HG02759 (cell line): ENCODE measurements at regions not wholly inside any gene's neighbourhood (a gene's known extent, or its start where the extent isn't known, plus 50 kb on each side); places are given as distances from the start of the nearest gene placed in this dataset.
"Not testable (repeated sequence)": the region's sequence is repeated elsewhere in the genome, so short reads cannot be mapped to it uniquely, and the experiment has no call there.

Experiments used
- ATAC-seq: cut with Tn5 transposase; IDR thresholded peaks from one replicate; pipeline ENCODE4 v1.9.1; 2021; ENCODE audit warnings: mild to moderate bottlenecking, moderate library complexity; ENCODE audit not compliant: unreplicated experiment

DNA sequence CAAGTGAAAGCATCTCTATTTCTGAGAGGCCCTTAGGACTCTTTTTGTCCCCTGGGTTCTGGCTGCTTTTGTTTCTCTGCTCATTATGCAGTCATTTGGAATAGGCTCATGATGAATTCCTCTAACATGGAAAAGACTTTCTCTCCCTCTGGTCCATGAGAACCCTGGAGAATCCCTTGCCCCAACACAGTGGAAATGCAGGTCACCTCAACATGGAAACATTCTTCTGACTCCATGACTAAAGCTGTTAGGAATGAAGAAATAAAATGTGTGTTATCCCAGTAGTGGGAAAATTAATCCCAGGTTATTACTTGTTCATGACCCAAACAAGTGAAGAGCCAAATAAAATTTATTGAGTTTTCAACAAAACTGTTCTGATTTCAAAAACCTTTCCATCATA is 458.6 kb downstream of the EPM2A start:
- ATAC-seq, result no peak

DNA sequence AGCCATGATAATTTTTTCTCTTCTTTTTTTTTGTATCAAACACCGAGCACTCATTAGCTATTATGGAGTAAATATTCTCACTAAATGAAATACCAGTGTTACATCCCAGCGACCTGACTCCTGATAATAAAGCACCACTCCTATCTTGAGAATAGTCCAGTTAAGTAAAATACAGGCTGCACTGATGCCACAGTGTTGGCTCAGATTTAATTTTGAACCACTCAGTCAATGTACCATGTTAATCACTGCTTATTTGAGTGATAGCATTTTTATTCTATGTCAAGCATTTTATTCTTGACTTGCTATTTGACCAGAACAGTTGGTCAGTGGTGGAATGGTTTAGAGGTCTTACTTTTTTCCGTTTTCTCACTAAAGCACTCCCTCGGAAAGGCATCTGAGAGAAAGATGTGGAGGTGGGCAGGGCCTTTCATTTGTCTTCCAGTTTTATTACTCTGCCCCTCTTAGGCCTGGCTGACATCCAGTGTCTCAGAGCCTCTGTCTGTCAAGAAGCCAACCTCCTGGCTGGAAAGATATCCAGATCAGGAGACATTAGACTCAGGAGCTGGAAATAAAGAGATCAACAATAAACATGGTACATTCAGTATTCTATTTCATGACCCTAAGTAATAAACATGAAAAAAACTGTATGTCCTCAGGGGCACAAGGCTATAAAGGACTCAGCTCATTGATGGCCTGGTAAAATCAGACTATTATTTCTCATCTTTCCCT is 457.8 kb downstream of the EPM2A start:
- no peak for ATAC-seq

DNA sequence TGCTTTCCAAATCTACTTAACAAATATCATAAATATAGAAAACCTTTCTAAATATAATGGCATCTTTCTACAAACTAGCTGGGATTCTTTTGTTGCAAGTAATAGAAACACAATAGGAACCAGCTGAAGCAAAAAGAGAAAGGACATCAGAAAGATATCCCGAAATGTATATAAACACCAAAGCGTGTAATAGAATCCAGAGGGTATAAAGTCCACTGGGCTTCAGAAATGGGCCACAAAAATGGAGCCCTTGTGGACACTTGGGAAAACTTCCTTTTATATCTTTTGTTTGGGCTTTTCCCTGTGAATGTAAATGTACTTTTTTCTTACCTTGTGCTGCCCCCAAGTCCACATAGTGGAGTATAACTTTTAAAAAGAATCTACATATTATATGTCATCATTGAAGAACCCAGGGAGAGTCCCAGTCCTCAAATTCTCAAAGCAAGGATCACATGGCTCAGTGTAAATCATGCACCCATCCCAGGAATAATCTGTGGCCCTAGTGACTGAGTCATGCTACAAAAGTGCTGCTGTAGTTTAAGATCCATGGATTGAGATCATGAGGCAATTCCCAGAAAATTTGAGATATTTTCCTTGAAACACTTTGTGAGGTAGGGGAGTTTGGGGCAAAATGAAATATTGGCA is 457.0 kb downstream of the EPM2A start:
- no peak for ATAC-seq

DNA sequence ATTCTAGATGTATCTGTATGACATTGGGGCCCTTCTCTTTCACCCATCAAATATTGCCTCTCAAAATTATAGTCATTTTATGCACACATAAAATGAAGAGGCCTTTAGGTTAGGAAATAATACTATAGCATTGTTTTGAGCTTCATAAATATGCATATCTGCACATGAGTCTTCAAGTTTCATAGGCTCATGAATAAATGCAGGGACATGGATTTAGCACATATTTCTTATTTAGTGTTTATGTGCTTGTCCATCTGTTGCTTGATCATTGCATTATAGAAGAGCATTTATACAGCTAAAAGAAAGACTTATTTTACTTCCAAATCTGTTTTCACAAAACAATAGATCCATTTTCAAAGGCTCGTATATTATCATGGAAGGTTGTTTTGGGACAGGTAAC is 455.8 kb downstream of the EPM2A start:
- ATAC-seq, result no peak

DNA sequence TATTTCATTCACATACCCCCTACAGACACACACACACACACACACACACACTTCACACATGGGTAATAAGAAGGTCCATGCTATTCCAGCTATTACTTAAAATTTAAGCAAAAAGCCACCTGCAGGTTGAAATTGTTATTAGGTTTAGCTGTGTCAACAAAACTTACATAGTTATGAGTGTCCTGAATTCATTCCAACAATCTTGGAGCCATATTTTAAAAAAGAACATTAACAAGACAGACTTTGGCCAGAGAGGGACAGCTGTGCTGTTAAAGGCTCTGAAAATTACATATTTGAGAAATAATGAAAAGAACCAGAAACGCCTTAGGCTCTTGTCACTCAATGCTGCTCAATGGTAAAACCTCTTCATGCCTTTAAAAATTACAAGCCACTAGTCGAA is 455.3 kb downstream of the EPM2A start:
- no peak for ATAC-seq

DNA sequence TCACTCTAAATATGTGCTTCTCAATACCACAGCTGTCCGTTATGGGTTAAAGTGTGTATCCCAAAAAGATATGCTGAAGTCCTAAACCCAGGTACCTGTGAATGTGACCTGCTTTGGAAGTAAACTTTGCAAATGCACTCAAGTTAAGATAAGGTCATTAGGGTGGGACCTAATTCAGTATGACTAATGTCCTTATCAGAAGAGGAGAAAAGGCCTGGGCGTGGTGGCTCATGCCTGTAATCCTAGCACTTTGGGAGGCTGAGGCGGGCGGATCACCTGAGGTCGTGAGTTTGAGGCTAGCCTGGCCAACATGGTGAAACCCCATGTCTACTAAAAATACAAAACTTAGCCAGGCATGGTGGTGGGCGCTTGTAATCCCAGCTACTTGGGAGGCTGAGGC is 452.1 kb downstream of the EPM2A start:
- not testable (repeated sequence) for ATAC-seq

DNA sequence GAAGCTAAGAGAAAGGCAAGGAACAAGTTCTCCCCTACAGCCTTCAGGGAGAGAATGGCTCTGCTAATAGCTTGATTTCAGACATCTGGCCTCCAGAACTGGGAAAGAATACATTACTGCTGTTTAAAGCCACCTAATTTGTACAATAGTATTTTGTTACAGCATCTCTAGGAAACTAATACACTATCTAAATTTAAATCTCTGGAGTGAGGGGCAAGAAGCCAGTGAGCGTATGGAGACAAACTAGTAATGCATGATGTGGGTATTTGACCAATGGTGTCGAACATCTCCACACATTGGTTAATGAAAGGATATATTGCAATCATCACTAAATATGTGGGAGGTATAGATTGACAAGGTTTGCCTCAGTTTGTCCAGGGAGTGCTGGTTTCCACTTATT is 451.5 kb downstream of the EPM2A start:
- ATAC-seq, result no peak

DNA sequence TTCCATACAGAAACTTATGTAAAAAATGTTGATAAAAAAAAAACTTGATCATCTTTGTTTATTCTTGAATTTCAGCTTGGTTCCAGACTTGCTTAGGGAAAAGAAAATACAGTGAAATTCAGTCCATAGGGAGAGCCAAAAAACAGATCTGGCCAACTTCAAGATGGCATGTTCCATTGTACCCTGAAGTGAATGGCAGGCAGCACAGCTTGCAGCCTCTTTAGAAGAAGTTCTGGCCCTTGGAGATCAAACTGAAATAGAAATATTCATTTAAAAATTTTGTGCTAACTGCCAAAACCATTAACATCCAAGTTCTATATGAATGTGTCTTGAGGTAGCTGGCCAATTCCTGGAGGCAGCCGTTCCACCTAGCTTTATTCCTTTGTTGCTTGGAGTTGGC is 448.4 kb downstream of the EPM2A start:
- ATAC-seq, result no peak

DNA sequence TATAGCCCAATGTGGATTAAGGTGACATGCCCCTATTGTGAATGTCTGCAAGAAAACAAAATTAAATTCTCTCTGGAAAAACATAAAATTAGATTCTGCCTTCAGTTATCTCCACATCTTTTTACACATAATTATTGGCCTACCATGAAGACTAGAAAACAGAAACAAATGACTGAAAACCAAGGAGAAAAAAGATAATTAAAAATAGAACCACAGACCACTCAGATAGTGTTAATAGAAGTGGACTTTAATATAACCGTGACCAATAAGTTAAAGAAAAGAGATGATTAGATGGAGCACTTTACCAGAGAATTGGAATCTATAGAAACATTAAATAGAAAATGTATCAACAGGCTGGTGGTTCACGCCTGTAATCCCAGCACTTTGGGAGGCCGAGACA is 445.7 kb downstream of the EPM2A start:
- no peak for ATAC-seq

DNA sequence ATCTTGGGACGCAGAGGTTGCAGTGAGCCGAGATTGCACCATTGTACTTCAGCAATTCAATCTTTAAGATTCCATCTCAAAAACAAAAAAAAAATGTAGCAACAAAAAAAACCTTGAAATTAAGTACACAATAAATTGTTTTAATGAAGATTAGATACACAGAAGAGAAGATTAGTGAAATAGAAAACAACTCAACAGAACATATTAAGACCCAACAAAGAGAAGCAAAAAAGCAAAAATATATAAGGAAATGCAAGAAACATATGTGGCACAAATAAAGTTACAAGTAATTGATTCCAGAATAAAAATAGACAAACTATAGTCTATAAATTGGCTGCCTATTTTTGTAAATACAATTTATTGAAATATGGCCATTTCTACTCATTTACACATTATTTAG is 445.2 kb downstream of the EPM2A start:
- no peak for ATAC-seq

DNA sequence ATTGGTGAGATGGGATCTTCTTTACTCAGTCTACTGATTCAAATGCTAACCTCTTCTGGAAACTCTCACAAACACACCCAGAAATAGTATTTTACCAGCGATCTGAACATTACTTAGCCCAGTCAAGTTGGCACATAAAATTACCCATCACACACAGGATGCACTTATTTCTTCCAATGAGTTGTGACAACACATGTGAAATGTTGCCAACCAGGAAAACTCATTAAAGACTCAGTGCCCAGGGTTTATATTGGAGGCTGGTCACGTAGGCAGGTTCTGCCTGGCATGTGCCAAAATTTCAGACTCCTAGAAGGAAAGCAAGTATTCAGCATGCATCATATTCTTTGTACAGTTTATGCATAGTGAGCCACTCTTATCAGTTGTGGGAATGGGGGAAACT is 443.3 kb downstream of the EPM2A start:
- ATAC-seq, result no peak

DNA sequence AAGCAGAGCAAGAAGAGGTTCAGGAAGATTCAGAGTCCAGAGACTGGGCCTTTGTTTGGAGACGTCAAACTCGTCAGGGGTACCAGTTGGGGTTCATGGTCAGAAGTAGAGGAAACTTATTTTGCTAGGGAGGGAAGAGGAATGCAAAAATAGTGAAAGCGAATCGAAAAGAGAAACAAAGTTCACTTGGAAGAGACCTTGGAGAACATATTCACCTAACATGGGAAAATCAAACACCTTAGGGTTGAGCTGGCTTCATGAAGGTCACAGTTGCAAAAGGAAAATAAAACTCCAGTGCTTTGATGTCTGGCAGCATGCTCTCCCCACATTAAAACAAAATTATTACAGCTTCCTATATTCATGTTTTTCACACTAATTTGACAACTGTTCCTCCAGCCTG is 440.4 kb downstream of the EPM2A start:
- ATAC-seq, result no peak

DNA sequence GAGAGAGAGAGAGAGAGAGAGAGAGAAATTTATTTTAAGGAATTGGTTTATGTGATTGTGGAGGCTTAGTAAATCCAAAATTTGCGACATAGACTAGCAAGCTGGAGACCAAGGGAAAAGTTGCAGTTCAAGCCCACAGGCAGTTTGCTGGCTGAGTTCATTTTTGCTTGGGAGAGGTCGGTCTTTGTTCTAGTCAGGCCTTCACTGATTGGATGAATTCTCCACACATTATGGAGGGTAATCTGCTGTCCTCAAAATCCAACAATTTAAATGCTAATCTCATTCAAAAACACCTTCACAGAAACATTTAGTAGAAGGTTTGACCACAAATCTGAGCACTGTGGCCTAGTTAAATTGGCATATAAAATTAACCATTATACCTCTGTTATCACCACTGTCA is 439.6 kb downstream of the EPM2A start:
- no peak for ATAC-seq

DNA sequence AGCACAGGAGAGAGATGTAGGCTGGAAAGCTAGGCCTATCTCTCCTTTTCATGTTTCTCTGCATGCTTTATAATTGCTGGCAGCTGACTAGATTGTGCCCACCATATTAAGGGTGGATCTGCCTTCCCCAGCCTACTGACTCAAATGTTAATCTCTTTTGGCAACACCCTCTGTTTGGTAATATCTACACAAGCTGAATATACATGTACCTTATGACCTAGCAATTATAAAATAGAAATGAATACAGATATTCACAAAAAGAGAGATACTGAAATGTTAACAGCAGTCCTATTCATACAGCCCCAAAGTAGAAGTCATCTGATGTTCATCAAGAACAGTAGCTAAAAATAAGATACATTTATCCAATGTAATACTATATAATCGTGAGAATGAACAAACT is 429.6 kb downstream of the EPM2A start:
- no peak for ATAC-seq

DNA sequence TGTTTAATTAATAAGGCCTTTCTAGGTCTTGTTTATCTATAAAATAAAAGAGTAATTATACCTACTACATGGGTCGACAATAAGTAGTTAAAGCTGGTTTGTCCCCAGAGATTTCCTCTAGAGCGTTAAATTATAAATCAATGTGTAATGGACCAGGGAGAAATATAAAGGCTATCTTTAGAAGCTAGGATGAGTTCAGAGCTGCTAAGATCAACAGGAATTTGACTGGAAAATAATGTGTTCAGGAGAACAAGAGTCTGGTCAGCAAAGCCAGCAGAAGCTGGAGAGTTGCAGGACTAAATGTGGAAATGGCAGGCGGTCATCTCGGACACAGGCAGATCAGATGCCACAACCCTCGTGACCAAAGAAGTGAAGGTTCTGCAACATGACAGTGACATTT is 428.8 kb downstream of the EPM2A start:
- ATAC-seq, result no peak

DNA sequence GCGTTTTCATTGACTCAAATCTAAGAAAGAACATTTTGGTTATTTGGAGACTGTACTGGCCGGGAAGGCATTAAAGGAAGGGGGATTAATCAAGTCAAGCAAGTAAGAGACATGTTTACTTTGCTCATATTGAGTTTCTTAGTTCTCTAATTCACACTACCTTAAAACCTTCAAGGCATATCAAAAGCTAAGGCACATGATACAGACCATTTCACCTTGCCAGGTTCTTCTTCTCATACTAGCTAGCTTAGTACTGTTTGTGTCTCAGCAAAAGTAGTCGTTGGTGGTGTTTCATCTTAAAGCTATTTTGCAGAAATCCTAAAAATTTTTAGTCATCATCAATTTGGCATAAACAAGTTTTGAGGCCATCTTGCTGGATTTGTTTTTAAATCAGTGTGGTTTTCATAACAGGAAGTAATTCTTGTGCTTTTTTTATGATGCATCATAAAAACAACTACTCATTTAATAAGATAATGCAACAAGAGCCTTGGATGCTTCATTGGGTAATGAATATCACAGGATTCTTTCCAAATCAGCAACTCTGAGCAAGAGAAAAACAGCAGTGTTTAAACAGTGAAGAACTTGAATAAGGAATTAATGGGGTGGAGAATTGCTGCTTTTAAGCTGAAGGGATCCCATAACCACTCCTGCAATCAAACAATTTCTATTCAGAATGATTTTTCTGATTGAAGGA is 425.3 kb downstream of the EPM2A start:
- ATAC-seq, result no peak

DNA sequence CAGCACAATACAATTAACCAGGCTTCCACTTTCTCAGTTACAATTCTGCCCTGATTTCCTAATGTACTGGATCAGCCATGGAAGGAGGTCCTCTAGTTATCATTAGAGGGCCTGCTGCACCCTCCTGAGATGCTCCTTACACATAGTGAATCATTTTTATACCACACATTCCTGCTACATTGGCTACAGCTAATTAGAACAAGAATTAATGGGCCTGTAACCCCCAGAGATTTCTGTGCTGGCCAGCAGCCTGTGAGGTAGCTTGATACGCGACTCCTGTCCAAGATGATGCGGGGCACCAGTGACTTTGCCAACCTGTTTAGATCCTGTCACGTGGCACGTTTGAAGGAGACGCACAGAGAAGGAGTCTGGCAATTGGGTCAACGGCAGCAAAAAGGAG is 422.8 kb downstream of the EPM2A start:
- ATAC-seq, result no peak

DNA sequence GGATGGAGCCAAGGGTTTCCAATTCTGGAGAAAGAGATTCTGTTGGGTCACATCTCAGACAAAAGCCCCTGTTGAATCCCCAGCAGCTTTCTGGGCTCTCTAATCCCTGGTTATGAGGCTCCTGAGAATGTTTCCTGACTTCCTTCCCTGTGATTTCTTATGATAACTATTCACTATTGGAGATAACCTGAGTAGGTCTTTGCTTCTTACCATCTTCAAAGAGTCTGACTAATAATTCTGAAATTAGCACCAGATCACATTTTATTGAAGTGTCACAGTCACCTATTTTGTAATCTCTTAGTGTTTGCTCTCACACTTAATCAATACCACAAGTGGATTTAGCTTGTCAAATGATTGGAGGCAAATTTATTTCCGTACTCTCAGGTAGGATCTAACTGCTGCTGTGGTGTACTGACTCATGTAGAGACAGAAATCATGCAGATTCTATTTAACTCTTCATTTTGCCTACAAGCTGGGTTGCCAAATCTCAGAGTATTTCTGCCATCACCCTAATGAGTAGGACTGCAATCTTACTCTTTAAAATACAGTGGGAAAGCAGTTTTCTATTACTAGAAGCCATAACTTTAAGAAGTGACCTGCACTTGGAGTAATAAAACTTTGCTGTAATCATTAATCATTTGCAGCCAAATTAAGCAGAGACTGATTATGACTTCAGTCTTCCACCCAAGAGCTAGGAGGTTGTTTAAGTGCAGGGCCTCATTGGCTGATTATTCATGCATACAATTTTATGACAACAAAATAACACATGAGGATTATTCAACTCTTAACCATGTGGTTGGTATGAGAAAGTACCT is 422.1 kb downstream of the EPM2A start:
- ATAC-seq, result no peak

DNA sequence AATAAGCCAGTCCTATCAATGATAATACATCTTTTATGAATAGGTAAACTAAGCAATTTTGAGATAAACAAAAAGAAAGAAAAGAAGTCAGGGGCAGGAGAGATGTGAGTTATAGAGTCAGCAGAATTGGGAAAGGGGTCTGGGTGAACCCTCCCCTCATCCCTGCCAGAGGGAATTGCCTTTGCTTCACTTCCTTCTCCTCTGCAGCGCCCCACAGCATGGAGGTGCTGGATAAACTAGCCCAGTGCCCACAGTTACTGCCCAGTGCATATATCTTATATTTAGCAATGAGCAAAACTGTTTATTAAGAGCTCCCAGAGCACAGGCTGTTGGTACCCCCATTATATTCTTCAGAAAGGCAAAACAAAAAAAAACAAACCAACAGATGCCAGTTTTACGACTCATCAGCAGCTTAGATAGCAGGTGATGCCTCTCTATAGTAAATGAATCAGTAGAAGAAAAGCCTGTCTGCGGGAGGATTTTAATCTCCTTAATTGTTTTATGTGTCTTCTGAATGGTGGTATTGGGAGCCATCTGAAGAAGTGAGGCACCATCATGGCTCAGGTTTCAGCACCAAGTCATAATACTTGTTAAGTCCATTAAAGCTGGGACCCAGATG is 419.2 kb downstream of the EPM2A start:
- ATAC-seq, result no peak

DNA sequence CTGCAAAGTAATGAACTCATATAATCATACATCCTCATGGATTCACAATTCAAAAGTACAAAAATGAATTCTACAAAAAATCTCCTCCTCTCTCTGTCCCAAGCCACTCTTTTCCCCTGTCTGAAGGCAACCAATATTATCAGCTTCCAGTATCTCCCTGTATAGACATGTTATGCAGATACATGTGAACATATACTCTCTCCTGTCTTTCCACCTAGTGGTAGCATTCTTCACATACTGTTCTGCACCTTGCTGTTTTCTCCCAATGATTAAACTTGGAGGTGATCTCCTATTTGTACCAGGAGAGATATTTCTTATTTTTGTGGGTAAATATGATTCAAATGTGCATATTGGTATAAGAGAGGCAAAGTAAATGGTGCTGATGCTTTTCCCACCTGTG is 416.4 kb downstream of the EPM2A start:
- ATAC-seq, result no peak

DNA sequence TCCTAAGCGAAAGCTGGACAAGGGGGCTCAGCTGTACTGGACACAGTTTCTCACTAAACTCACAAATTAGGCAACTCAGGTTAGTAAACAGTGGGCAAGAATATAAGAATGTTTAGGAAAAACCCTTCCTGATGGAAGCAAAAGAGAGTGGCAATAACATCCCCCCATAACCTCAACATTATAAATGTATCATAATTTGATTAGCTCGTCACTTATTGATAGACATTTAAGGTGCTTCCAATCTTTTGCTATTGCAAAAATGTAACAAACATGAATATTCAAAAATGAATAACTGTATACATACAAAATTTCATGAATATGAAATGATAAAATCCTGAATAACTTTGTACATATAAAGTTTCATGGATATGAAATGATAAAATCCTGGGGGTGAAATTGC is 415.7 kb downstream of the EPM2A start:
- no peak for ATAC-seq
